ENCODE measurements at regions not wholly inside any gene's neighbourhood (a gene's known extent, or its start where the extent isn't known, plus 50 kb on each side); places are given as distances from the start of the nearest gene placed in this dataset.

- TF ChIP-seq CTCF (IDR thresholded peaks at IDR 0.05; ENCODE audit: low read length) (no peak), EZH2phosphoT487 (IDR thresholded peaks at IDR 0.05; ENCODE audit: low read length) (no peak)
These were observed 125.6 kb upstream of the CDK6 start for GRCh38 chr7:92961961-92962360.

Measured in MM.1S (cell line).